ENCODE measurements at regions not wholly inside any gene's neighbourhood (a gene's known extent, or its start where the extent isn't known, plus 50 kb on each side); places are given as distances from the start of the nearest gene placed in this dataset.

DNA sequence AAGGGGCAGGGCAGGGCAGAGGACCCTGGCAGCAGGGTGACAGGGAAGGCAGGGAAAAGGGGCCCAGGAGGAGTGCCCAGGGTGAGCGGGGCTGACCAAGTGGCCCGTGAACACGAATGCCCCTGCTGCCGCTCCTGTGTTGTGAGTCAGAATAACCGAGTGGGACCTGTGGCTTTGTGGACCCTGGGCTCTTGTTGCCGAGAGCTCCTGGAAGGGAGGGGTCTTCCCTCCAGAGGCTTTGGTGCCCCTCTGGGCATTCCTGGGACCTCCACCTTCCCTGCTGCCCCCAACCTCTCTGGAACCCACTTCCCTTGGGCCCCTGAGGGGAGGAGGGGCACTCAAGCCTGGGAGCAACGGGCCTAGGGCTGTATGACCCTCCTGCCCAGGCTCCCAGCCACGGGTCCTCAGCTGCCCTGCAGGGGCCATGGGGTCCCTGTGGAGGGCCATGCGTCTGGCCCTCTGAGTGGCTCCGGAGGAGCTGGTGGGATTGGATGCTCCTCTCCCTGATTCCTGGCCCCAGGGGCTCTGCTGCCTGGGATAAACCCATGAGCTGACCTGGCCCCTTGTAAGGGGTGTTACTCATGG is 319.4 kb downstream of the TMEM121 start:
- TF ChIP-seq, protein P1, sequence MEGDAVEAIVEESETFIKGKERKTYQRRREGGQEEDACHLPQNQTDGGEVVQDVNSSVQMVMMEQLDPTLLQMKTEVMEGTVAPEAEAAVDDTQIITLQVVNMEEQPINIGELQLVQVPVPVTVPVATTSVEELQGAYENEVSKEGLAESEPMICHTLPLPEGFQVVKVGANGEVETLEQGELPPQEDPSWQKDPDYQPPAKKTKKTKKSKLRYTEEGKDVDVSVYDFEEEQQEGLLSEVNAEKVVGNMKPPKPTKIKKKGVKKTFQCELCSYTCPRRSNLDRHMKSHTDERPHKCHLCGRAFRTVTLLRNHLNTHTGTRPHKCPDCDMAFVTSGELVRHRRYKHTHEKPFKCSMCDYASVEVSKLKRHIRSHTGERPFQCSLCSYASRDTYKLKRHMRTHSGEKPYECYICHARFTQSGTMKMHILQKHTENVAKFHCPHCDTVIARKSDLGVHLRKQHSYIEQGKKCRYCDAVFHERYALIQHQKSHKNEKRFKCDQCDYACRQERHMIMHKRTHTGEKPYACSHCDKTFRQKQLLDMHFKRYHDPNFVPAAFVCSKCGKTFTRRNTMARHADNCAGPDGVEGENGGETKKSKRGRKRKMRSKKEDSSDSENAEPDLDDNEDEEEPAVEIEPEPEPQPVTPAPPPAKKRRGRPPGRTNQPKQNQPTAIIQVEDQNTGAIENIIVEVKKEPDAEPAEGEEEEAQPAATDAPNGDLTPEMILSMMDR (IDR thresholded peaks at IDR 0.05): no peak
- Histone ChIP-seq H3K36me3 (ENCODE audit: low read depth) (no peaks in the 10 kb centered on the region), H3K9me3 (no peaks in the 10 kb centered on the region), H3K4me1 (ENCODE audit: low read depth) (no peaks in the 10 kb centered on the region), H3K4me3 (no peak overlapping the region)
- no peak for ATAC-seq
- intact Hi-C loops (cut with DNase I, micrococcal nuclease): no loop called here
- peak in 1 of 3 donors; percentile 11 for DNase-seq

DNA sequence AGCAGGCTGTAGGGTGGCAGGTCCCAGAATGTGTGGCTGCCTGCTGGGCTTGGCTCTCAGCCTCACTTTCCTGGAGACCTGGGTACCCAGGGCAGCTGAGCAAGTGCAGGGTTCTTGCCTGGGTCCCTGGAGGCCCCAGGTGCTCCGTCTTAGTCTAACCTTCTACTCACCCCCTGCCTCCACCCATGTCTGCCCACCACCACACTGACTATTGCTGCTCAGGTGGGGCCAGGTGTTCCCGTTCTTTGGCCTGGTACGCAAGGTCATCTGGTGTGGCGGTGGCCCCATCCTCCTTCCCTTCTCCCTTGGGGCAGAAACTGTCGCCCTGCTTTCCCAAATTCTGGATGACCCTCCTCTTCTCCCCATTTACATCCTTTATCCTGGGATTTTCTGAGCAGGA is 319.9 kb downstream of the TMEM121 start:
- peak in 1 of 3 donors; percentile 5 for DNase-seq

DNA sequence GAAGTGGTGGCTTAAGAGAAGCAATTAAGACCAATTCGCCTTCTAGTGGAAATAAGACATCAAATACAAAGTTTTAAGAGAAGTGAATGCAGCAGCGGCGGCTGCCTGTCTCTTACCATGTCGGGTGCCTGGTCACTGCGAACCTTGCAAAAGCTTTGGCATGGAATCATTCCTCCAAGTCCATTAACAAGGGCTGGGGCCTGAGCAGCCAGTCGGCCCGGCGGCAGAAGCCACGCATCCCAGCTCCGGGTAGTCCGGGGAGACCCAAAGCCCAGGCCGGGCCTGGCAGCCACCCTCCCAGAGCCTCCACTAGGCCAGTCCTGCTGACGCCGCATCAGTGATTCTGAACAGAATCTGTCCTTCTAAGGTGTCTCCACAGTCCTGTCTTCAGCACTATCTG is 321.0 kb downstream of the TMEM121 start:
- Histone ChIP-seq H3K36me3 (ENCODE audit: low read depth) (no peaks in the 10 kb centered on the region), H3K4me1 (ENCODE audit: low read depth) (no peaks in the 10 kb centered on the region), H3K9me3 (no peaks in the 10 kb centered on the region), H3K4me3 (no peak overlapping the region)
- TF ChIP-seq, protein P1 (IDR thresholded peaks at IDR 0.05): no peak
- intact Hi-C loops (cut with DNase I, micrococcal nuclease): no loop called here
- ATAC-seq (no peak), DNase-seq (no peak)

More for the DNA sequence above, 319.9 kb downstream of the TMEM121 start:
- intact Hi-C loops (cut with DNase I, micrococcal nuclease): no loop called here
- no peaks in the 10 kb centered on the region for H3K36me3 ChIP-seq (ENCODE audit: low read depth)
- H3K4me3 ChIP-seq: no peak overlapping the region
- ATAC-seq: no peak
- H3K4me1 ChIP-seq (ENCODE audit: low read depth): no peaks in the 10 kb centered on the region
- TF ChIP-seq, protein P1 (IDR thresholded peaks at IDR 0.05): no peak
- H3K9me3 ChIP-seq: no peaks in the 10 kb centered on the region

DNA sequence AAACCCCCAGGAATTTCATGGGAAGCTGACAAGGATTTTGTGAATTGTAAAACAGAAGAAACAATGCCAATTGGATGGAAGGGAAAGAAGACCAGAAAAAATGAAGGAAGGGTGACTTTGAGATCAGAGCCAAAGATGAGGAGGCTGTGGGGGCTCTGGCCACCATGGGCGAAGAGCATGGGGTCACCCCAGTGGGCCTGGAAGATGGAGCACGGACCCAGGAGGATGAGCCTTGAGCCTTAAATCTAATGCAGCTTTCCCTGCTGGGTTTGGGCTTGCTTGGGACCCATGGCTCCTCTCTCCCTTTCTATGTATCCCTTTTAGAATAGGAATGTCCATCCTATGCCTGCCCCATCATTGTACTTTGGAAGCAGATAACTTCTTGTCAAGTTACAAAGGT is 322.2 kb downstream of the TMEM121 start:
- H3K4me1 ChIP-seq (ENCODE audit: low read depth): no peaks in the 10 kb centered on the region
- DNase-seq (no peak), ATAC-seq (no peak)
- TF ChIP-seq, protein P1 (IDR thresholded peaks at IDR 0.05): no peak
- H3K36me3 ChIP-seq (ENCODE audit: low read depth): no peaks in the 10 kb centered on the region
- no peak overlapping the region for H3K4me3 ChIP-seq
- intact Hi-C loops (cut with DNase I, micrococcal nuclease): no loop called here
- no peaks in the 10 kb centered on the region for H3K9me3 ChIP-seq

DNA sequence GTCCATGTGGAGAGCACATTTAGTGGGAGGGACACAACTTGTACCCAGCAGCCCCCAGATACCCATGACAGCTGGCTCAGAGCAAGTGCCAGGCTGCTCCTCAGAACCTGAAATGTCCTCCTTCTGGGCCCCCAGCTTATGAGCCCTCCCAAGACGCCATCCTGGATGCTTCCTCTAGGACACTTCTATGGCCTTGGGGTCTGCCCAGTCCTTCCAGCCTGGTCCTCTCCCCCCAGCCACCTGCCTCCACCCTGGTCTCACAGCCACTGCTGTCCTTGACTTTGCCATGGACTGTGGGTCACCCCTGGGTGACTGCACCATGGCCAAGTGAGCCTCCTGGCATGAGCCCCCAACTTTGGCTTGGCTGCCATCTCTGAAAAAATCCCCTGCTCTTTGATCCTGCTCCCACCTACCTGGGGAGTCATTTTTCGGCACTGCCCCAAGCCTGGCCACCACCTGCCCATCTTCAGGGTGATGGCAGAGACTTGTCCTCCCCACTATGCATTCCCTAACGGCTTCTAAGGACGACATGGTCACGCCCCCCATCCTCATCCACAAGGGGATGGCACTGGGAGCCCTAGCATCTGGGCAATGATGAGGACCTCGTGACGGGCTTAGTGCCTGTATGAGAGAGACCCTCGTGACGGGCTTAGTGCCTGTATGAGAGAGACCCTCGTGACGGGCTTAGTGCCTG is 323.7 kb downstream of the TMEM121 start:
- intact Hi-C loops (cut with DNase I, micrococcal nuclease): no loop called here
- TF ChIP-seq, protein P1 (IDR thresholded peaks at IDR 0.05): no peak
- DNase-seq (no peak), ATAC-seq (no peak)
- H3K36me3 ChIP-seq (ENCODE audit: low read depth): no peaks in the 10 kb centered on the region
- no peaks in the 10 kb centered on the region for H3K9me3 ChIP-seq
- no peak overlapping the region for H3K4me3 ChIP-seq
- no peaks in the 10 kb centered on the region for H3K4me1 ChIP-seq (ENCODE audit: low read depth)

All from mucosa of descending colon (tissue), 3 donors.